ENCODE measurements at regions not wholly inside any gene's neighbourhood (a gene's known extent, or its start where the extent isn't known, plus 50 kb on each side); places are given as distances from the start of the nearest gene placed in this dataset.

GRCh38 chr4:184922301-184922700 lies 96.0 kb upstream of the HELT start:
- RAD21 ChIA-PET (ENCODE audit: unreplicated experiment) = no interaction called here
- H3K27ac ChIP-seq (ENCODE audit: control insufficient read depth, insufficient read depth) = no peak overlapping the region
- H3K36me3 ChIP-seq (ENCODE audit: control insufficient read depth in 2 of 2, insufficient read depth in 2 of 2, low read length in 1 of 2) = no peaks in the 10 kb centered on the region
- no TSS peak for BruUV-seq (replicated peaks)
- no peaks in the 10 kb centered on the region for H3K27me3 ChIP-seq (replicated peaks in 1 of 2; ENCODE audit: control insufficient read depth in 2 of 2, insufficient read depth in 2 of 2, low read length in 1 of 2)
- 48% methylated on average over 3 of the region's 3 CpGs for WGBS (ENCODE audit: insufficient coverage, insufficient replicate concordance, low lambda C conversion rate, missing lambda C conversion rate)
- POLR2A ChIA-PET = no interaction called here
- peaks cover 6% of the 10 kb centered on the region for H3K4me1 ChIP-seq (ENCODE audit: control insufficient read depth, insufficient read depth, low read length)
- no peak overlapping the region for H3K4me3 ChIP-seq
- no peaks in the 10 kb centered on the region for H3K9me3 ChIP-seq (replicated peaks; ENCODE audit: control insufficient read depth, insufficient read depth, low read length)
- ATAC-seq (no peak), FAIRE-seq (no peak), DNase-seq (ENCODE audit: low read depth, low spot score) (no peak)
- TF ChIP-seq TCF3 (IDR thresholded peaks at IDR 0.05; ENCODE audit: borderline replicate concordance, insufficient read depth, low read depth, low read length) = no peak
- no peak for TF ChIP-seq PBX3 (IDR thresholded peaks at IDR 0.05; ENCODE audit: insufficient replicate concordance, low read depth, low read length)
- no peak for TF ChIP-seq ZZZ3 (IDR thresholded peaks at IDR 0.05; ENCODE audit: control insufficient read depth, insufficient read length, low read depth)
- no peak for TF ChIP-seq IRF4 (IDR thresholded peaks at IDR 0.05; ENCODE audit: low read depth, low read length)
- no peak for TF ChIP-seq MYB (IDR thresholded peaks at IDR 0.05; ENCODE audit: borderline replicate concordance, low read depth, low read length)
- TF ChIP-seq NFYB (IDR thresholded peaks at IDR 0.05; ENCODE audit: insufficient read depth, low read depth, low read length) = no peak
- no peak for TF ChIP-seq ZBED1 (IDR thresholded peaks at IDR 0.05; ENCODE audit: borderline replicate concordance)
- intact Hi-C loops (cut with micrococcal nuclease; ENCODE audit: unreplicated experiment) = no loop called here
- CTCF ChIA-PET = no interaction called here
- in situ Hi-C loops (cut with MboI) = no loop called here
- no peak overlapping the region for H3K9ac ChIP-seq (ENCODE audit: control insufficient read depth, insufficient read depth, low read length)
- SMC1A ChIA-PET (ENCODE audit: uncharacterized antibody, unreplicated experiment) = no interaction called here
- no peak overlapping the region for H3K4me2 ChIP-seq (ENCODE audit: control insufficient read depth, insufficient read depth)
- no peaks in the 10 kb centered on the region for H3K79me2 ChIP-seq (ENCODE audit: control insufficient read depth, insufficient read depth, low read length)
- no peaks in the 10 kb centered on the region for H4K20me1 ChIP-seq (ENCODE audit: control insufficient read depth, insufficient read depth)
- no peak overlapping the region for H2AFZ ChIP-seq (ENCODE audit: control insufficient read depth, low read depth, low read length)

- no peak for DNase-seq (ENCODE audit: low read depth, low spot score)
- Histone ChIP-seq H3K4me2 (ENCODE audit: control insufficient read depth, insufficient read depth) (no peak overlapping the region; the same call in 1 of the 2 replicates), H4K20me1 (ENCODE audit: control insufficient read depth, insufficient read depth) (no peaks in the 10 kb centered on the region), H3K27ac (ENCODE audit: control insufficient read depth, insufficient read depth) (no peak overlapping the region), H3K4me3 (no peak overlapping the region), H3K4me1 (ENCODE audit: control insufficient read depth, insufficient read depth, low read length) (peaks cover 6% of the 10 kb centered on the region), H3K9me3 (replicated peaks; ENCODE audit: control insufficient read depth, insufficient read depth, low read length) (no peaks in the 10 kb centered on the region), H3K9ac (ENCODE audit: control insufficient read depth, insufficient read depth, low read length) (no peak overlapping the region), H3K36me3 (ENCODE audit: control insufficient read depth in 2 of 2, insufficient read depth in 2 of 2, low read length in 1 of 2) (no peaks in the 10 kb centered on the region), H3K79me2 (ENCODE audit: control insufficient read depth, insufficient read depth, low read length) (no peaks in the 10 kb centered on the region), H3K27me3 (replicated peaks in 1 of 2; ENCODE audit: control insufficient read depth in 2 of 2, insufficient read depth in 2 of 2, low read length in 1 of 2) (no peaks in the 10 kb centered on the region), H2AFZ (ENCODE audit: control insufficient read depth, low read depth, low read length) (no peak overlapping the region)
- ChIA-PET RAD21 (ENCODE audit: unreplicated experiment) (no interaction called here), CTCF (interaction anchor here (0.9 to 1.5 kb wide), 3 partner anchors 9 to 179 kb away, joined by 3 to 5 read pairs (median 3); no protein-coding TSS in a partner anchor), SMC1A (ENCODE audit: uncharacterized antibody, unreplicated experiment) (interaction anchor here (0.7 to 1.2 kb wide), 7 partner anchors 10 to 661 kb away, joined by 3 to 4 read pairs (median 3); no protein-coding TSS in a partner anchor), POLR2A (interaction anchor here (0.6 kb wide), 1 partner anchor 95 kb away, joined by 3 read pairs; no protein-coding TSS in a partner anchor)
- 48% methylated on average over 2 of the region's 2 CpGs for WGBS (ENCODE audit: insufficient coverage, insufficient replicate concordance, low lambda C conversion rate, missing lambda C conversion rate)
- intact Hi-C loops (cut with micrococcal nuclease; ENCODE audit: unreplicated experiment) (no loop called here), in situ Hi-C loops (cut with MboI) (no loop called here)
- peak; percentile 32 for ATAC-seq
- no peak for FAIRE-seq
- TF ChIP-seq BMI1 (IDR thresholded peaks at IDR 0.05; ENCODE audit: borderline replicate concordance) = no peak
- no peak for TF ChIP-seq NFXL1 (IDR thresholded peaks at IDR 0.05; ENCODE audit: borderline replicate concordance)
- TF ChIP-seq ZBTB33 (IDR thresholded peaks at IDR 0.05) = no peak
- no peak for TF ChIP-seq IRF3 (IDR thresholded peaks at IDR 0.05)
- no peak for TF ChIP-seq RB1 (IDR thresholded peaks at IDR 0.05; ENCODE audit: borderline replicate concordance)
- no TSS peak for BruUV-seq (replicated peaks)
Observed at GRCh38 chr4:184924516-184924915, 93.8 kb upstream of the HELT start.
